Stimulated activated CD8-positive, alpha-beta memory T cell treated with anti-CD3 and anti-CD28 coated beads, Interleukin-15, amount 100 ng/mL, for 1 hour (primary cell): ENCODE measurements at regions not wholly inside any gene's neighbourhood (a gene's known extent, or its start where the extent isn't known, plus 50 kb on each side); places are given as distances from the start of the nearest gene placed in this dataset.
"Not testable (repeated sequence)": the region's sequence is repeated elsewhere in the genome, so short reads cannot be mapped to it uniquely, and the experiment has no call there.

Experiments
- DNase-seq: peaks from one replicate; pipeline ENCODE4 v3.0.0-alpha.2; 2020; ENCODE audit warnings: low read depth

DNA sequence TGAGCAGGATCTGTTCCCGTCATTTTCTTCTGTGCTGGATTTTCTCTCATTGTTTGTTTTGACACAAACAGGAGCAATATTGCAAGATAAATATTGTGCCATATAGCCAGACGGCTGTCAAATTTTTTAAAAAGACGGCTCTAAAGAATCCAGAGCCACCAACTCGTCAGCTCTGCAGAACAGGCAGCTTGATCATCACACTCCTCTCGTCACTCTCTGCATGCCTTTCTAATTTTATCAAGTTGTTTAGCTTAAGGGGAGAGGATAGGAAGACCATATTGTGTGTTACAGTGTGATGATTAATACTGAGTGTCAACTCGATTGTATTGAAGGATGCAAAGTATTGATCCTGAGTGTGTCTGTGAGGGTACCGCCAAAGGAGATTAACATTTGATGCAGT lies 562.8 kb downstream of the GALC start:
- DNase-seq = no peak

DNA sequence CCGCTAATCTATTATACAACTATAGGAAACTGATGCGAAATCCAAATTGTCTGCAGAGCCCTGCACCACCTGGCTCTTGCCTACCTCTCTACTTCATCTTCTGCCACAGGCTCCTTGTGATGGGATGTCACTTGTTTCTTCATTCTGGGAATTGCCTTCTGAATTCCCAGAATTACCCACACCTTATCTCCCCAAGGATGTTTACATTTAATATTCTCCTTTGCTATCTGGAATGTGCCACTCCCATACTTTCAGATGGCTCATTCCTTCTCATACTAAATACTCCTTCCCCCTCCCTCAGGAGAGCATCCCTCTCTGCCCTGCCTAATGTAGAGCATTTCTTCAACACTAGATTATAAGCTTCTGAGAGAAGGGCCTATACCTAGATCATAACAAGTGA lies 573.1 kb downstream of the GALC start:
- no peak for DNase-seq

DNA sequence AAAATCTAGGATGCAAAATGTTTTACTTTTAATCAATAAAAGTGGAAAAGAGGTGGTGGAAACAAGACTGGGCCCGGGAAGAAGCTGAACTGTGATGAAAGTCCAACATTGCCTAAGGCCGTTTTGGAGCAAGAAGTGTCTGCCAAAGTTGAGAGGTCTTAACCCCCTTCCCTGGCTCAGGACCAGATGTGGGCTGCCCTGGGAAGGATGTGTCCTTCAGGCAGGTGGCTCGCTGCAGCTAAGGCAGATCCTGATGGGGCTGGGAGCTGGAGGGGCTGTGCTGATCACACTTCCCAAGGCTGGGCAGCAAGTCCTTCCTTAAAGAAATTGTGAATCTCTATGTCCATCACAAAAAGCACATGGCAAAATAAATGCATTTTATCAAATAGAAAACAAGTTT lies 581.6 kb downstream of the GALC start:
- DNase-seq = no peak

DNA sequence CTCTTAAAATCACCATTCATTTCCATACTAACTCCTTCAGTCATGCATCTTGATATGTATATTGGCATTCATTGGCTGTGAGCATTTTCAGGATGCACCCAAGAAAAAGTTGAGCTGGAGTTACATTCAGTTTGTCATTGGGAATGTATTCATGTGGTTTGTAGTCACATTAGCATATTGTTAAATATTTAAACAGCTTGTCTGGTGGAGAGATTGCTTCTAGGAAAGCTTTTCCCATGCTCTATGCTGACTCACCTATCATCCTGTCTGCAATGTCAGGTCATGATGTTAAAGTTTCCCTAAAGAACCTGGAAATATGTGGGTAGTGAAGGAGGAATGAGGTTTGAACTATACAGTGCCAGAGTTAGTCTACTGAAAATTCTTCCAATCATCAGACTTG lies 583.6 kb downstream of the GALC start:
- DNase-seq = no peak

DNA sequence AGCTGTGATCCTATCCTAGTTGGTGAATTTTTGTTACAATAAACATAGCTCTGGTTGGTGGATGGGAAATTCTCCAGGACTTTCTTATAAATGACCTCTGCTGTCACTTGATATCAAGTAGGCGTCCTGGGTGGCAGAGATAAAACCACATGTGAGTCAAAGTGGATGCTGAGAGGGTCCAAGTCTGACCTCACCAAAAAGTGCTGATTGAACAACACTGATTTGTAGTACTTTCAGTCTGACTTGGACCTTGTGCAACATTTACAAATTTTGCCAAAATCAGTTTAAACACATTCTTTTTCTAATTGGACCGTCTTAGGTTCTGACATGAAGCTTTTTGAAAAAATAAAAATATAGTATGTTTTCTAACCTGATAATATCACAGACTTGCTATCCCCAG lies 585.6 kb downstream of the GALC start:
- no peak for DNase-seq

DNA sequence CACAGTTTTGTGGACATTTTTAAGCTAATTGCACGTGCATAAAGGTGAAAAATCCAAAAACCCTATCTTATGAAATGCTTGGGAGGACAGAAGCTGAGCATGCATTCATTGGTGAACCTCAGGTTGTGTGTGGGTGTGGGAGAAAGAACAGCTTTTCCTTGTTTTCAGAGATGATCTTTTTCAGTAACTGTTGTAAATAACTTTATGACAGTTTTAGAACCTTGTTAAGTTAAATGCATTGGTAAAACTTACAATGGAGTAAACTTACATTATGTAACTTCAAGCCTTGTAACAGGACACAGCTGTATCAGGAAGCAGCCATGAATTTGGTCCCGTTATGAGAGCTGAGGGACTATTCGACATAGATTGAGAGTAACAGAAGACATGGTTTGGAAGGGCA lies 587.4 kb downstream of the GALC start:
- DNase-seq = no peak

DNA sequence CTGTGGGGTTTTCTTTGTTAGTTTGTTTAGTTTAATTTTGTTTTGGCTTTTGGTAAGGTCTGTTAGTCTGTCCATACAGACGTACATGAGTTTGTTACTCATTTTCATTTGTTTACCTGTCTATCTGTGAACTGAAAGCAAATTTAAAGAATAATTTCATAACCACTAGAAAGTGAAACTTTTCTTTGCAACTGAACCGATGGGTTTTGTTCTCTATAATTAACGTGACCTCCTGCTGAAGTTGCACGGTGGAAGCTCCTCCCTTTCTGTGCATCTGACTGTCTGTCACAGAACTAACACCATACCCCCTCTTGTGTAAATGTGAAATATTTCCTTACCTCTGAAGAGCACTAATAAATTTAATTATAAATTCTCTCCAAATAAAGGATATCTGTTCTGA lies 595.5 kb downstream of the GALC start:
- DNase-seq = no peak

DNA sequence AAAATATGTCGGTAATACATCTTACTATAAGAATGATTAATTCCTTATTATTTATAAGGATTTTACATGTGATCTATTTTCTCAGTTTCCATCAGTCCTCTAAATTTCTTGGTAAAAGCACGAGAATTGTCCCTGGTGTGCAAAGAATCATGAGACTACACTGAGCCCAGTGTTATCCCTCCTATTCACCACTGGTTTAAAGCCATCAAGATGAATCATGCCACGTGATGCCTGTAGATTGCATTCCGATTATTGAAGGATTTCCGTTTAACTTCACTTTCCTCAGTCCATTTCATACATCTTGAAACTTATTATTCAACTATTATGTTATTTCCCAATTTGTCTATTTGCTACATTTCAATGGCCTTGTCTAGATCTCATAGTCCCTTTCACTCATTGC lies 601.9 kb downstream of the GALC start:
- DNase-seq = no peak

DNA sequence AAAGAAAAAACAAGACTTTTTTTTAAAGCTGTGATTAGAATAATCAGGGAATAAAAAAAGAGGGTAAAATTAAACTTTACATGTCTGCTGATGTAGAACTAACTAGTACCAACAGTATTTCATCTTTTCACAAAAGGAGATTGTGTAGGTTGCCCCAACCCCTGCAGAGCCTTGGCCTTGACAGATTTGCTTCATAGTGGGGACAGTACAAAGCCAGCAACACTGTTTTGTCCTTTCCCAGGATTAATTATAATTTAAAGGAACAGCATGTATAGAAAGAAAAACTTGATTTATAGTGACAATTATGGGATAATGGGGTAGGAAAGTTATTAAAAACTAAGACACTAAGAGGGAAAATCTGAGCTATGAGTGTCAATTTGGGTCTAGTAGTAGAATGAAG lies 604.0 kb downstream of the GALC start:
- no peak for DNase-seq

DNA sequence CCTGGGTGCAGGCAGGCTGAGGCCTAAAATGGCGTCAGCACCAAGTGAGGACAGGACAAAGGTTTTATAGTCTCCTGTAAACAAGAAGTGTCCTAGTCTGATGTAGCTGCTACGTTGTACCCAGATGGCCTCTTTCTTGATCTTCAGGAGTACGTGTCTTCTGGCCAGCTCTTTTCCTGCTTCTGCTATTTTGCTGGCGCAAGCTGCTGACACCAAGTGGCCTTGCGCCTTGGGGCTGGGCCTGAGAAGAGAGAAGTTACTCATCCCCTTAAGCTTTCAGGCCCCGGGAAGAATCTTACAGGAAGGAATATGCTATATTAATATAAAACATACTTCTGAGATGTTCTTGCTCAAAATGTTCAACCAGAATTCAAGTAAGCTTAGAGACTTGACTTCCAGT lies 605.2 kb downstream of the GALC start:
- no peak for DNase-seq

DNA sequence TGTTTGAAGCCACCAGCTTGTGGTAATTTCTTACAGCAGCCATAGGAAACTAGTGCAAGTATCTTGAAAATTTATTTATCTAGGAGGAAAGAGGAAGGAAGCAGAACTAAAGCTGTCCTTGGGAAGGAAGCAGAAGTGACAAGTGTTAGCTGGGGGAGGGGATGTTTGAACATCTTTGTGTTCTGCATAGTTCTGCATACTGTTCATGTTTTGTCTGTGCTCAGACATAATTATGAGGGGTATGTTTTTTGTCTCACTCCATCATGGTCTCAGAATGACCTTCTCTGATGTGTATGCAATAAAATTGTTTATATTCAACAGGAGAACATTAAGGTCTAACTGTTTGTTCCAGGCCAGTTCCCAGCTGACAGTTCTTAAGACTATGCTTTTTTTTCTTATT lies 606.5 kb downstream of the GALC start:
- DNase-seq = no peak

DNA sequence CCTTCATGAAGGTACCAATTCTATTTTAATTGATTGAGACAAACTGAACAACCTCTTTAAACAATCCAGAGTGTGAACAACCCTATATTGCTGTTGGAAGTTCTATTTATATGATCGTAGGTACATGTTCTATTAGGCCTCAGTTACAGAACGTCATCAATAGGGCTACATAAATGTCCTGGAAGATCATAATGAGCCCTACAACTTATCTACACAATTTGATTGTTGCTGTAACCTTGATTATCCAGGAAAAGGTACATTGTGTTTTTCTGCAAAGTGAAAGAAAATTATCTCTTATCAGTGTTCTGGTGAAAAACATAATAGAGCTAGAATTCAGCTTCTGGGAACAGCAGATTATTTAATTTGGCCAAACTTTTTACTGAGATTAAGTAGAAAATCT lies 612.9 kb downstream of the GALC start:
- DNase-seq = no peak

DNA sequence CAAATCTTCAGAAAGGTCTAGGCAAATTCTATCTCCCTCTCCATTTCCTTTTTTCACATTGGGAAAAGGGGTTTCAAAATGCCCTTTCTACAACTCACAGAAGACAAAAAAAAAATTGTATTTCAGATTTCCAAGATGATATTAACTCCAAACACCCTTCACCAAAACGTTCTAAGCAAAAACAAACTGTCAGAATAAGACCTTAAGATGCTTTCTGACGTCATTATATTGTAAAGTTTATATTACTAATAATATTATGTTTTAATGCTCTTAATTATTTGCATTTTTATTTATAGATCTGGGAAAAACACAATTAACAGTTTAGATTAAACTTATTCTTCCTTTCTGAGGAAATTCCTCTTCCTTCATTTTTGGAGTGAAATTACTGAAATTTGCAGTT lies 624.2 kb downstream of the GALC start:
- no peak for DNase-seq

DNA sequence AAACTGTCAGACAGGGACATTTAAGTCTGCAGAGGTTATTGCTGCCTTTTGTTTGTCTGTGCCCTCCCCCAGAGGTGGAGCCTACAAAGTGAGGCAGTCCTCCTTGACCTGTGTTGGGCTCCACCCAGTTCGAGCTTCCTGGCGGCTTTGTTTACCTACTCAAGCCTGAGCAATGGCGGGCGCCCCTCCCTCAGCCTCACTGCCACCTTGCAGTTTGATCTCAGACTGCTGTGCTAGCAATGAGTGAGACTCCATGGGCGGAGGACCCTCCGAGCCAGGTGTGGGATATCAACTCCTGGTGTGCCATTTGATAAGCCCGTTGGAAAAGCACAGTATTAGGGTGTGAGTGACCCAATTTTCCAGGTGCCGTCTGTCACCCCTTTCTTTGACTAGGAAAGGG lies 632.7 kb downstream of the GALC start:
- not testable (repeated sequence) for DNase-seq

DNA sequence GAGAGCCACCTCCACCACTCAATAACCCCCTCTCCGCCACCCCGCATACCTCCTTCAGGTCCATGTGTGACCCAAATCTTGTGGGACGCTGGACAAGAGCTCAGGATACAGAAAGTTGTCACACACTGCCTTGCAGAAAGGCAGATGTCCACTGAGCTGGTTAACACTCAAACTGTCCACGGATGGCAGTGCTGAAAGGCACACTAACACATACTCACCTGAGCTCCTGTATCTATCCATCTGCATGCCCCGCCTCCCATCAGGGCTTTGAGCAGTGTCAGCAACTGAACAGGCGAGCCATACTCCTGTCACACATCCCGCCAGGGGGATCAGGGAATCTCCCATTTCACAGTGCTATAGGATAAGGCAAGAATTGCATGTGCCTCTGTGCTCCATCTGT lies 642.0 kb downstream of the GALC start:
- no peak for DNase-seq

DNA sequence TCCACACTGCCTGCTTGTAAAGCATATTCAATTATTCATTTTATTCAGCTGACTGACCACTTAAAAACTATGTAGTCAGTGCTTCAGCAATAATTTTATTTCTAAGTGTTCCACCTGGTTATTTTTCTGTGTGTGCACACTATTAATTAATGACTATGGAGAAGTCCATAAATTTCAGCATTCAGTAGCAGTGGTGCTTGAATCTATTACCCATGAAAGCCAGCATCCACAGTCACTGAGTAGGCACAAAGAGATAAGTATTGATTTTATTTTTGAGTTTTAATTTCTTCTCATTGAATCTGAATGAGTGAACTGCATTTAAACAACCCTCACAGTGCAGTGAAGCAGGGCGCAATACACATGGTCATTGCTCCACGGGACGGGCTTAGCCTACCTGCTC lies 643.1 kb downstream of the GALC start:
- DNase-seq = no peak

DNA sequence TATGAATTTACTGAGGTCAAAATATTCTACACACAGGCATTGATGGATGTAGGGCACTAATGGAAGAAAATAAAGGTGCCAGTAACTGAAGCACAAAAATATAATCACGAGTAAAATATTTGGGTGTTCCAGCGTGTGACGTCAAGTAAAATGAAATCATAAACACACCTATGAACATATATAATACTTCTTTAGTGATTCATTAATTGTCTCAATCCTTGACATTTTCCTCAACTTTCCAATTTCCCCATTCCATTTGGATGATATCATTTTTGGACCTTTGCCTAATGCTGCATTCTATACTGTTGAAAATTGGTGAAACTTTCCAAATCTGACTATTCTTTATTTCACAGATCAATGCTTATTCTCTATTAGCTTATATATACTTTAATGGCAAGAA lies 649.3 kb downstream of the GALC start:
- DNase-seq = no peak

DNA sequence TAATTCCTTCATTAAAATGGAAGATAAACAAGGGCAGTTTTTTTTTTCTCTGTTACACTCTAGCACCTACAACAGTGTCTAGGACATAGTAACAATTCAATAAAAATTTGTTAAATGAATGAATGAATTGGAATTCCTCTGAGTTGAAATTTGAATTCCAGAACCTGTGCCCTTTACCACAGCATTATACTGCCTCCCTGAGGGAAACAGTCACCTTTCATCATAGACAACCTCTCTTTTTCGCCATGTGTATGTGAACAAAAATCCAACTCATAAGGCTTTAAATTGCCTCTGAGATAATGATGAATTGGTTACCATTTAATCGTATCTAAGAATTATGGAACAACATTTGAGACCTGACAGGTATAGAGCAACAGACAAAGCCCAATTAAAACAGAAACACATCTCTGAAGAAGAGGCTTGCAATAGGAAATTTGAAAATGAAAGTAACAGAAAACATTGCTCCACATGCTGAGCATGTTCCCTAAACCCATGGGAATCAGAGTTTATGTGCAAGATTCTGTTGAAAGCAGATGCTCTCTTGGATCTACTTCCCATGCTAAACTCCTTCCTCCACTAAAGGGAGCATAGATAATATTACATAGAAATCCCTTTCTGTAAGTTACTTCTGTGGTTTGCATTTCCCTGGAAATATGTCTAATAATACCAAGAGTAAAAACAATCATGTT lies 657.8 kb downstream of the GALC start:
- DNase-seq = no peak

DNA sequence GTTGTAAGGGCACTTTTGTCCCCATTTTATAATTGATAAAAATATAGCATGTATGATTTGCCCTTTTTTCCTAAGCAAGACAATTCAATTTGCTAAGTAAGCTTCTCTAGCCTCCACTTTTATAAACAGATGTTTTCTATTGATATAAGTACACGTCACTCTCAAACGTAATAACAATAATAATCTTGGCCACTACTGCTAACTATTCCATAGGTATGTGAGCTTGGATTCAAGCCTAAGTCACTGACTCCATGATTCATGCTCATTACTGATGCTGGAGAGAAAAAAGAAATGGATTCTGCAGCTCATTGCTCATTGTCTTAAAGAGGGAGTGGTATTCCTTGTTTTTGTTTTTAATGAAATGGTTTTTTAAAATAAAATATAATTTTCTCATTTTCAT lies 661.0 kb downstream of the GALC start:
- no peak for DNase-seq

DNA sequence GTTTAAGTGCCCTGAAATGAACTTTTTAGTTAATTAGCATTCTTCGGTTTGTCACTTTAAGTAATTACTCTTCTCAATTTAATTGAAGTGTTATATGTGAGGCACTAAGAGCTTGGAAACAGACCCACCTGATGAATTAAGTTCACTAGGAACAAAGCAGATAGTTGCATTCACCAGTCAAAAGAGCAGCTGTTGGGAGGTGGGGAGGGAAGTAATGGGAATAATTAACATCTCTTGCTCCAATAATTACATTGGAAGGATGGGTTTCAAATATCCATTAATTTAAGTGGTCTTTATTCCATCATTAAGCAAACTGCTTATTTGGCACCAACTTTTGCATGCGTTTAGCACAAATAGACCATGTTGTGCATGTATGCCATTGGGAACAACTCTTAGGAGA lies 667.2 kb downstream of the GALC start:
- DNase-seq = no peak

DNA sequence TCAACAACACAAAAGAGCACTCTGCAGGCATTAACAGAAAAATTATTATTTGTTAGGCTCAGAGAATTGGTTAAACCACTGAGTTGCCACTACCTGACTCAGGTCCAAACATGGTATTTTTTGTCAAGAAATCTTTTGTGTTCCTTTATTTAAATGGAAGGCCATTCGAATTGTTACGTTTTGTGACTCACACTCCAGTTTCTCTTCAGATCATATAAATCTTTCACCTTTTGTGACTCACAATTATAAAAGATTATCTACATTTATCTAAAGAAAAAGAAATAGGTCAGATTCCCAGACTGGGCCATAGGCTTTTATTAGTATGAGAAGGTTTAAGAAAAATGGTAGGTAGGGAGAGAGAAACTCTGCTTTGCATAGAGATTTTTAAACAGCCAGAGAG lies 669.8 kb downstream of the GALC start:
- no peak for DNase-seq

DNA sequence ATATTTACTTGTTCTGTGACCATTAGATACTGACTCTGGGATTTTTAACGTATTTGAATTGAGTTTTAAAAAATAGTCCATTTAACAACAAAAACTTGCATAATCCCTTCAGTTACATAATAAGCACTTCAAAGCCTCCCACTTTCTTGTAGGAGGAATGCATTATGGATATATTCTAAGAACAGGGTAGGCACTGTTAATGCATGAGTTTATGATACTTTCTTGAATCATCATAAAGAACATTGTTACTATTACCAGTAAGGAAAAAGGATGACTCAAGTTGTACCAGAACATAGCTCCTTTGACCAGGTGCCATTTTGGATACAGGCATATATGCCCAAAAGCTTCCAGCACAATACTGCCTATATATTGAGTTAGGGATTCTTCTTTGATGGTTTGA lies 671.4 kb downstream of the GALC start:
- no peak for DNase-seq

DNA sequence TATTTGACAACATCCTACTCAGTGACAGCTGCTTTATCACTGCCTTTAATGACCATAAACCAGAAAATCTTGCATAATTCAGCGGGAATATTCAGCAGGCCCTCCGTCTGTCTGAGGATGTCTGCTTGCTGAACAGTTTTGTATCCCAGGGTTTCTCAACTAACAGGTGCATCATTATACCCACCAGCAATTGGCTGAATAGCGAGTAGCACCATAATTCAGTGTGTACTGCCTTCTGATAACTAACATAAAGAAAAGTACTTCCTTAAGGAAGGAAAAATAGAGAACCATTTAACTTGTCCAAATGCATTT lies 680.1 kb downstream of the GALC start:
- DNase-seq = no peak

DNA sequence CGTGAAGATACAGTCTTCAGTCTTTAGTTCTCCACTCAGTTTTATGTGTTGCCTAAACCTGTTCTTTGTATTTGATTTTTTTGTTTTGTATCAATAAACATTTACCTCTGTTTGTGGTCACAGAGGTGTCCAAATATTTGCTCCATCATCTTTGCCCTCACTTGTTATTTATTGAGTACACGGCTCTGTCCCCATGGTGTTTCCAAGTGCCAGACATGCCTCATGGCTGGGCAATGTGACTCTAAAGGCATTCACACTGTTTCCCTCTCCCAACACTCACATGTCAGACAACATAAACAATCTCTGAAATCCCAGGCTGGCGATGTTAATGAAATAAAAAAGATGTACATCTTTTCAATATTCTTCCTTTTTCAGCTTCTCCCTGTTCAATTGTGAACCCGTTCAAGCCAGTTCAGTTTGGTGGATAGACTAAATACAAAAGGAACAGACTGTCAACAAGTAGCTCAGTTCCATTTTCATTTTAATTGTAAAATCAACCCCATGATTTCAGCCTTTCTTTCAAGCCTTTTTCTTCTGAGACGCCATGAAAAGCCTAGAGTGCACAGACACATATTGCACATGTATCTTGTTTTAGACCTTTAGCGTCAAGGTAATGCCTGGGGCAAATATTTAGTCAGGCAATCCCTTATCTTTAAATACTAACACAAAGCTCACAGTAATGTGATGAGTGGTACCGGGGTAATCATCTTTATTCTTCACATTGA lies 680.7 kb downstream of the GALC start:
- DNase-seq = no peak
